Retina (tissue), 1 donor: ENCODE measurements at regions not wholly inside any gene's neighbourhood (a gene's known extent, or its start where the extent isn't known, plus 50 kb on each side); places are given as distances from the start of the nearest gene placed in this dataset.

Experiments
- DNase-seq: peaks from one replicate; pipeline ENCODE4 v3.0.0-alpha.2; 2016

DNA sequence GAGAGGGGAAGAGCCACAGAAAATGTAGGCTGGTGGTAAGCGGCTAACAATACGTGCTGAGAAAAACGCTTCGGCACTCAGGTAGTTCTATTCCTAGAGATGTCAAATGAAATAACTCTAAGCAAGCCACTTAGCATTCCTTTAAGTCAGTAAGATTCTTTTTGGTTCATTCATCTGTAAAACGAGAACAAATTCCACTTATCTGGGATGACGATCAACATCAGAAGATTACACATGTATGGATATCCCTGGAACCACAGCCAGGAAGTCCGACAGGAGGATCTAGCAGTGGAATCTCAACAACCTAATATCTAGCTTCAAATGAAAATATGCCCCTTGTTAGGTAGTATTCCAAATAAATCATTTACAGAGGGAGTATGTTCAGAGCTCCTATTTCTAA is 74.6 kb upstream of the CDKN3 start:
- no peak for DNase-seq

DNA sequence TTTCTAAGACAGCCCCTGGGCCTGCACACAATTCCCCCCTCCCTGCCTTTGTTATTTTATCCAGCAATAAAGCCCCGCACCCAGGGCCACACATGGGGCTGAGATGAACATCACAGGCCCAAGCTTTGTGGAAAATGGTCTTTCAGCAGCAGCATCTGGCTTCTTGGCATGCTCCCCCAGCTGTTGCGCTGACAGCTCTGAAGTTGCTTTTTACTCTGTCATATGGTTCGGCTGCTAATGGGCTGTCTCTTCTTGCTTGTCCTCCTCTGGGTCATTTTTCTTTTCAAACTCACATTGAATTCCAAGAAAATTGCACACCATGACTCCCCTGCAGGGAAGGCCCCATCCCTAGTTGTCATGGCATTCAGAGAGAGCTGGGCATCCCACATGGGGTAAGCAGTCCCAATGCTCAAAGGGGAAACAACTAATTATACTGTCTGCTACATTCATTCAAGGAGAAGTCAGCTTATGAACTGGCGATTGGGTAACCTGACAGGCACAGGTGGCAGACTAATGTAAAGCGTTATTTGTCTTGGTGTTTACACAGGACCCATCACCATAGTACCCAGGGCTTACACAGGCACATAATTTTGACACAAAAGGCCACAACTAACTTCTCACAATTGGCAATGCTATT is 74.0 kb upstream of the CDKN3 start:
- peak; percentile 23 for DNase-seq

DNA sequence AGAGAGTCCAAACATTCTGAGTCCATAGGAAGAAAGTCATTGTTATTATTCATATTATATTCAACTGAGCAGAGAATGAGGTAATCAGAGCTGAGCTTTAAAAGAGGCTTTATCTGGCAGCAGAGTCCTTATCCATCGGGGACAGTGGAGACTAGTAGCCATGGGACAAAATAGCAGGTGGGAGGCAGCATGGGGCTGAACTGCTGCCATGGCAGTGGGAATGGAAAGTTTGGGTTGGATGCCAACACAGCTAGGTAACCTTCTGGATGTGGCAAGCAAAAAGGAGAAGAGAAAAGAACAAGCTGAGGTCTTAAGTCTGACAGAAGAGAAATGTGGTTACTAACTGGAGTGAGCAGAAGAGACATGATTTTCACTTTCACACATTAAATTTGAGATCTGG is 71.0 kb upstream of the CDKN3 start:
- no peak for DNase-seq

GRCh38 chr14:54329082-54329695 is 67.6 kb upstream of the CDKN3 start:
- peak; percentile 66 for DNase-seq

DNA sequence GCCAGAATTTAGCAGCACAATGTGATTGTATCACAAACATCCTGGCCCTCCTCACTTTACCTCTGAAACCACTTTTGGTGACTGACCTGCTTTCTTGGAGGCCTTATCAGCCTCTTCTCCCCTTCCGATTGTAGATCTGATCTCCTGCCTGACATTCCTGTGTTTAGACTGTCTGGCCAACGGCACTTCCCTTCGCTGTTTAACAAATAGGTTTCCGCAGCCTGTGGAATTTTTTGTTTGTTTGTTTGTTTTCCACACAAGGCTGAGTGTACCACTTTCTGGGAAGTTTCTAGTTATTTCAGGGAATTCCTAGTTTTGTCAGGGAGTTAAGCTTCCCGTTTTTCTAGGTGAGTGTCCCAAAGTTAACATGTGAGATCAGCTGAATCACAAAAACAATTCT is 65.9 kb upstream of the CDKN3 start:
- no peak for DNase-seq

- no peak for DNase-seq
Observed at GRCh38 chr14:54331516-54331915, 65.3 kb upstream of the CDKN3 start.

DNA sequence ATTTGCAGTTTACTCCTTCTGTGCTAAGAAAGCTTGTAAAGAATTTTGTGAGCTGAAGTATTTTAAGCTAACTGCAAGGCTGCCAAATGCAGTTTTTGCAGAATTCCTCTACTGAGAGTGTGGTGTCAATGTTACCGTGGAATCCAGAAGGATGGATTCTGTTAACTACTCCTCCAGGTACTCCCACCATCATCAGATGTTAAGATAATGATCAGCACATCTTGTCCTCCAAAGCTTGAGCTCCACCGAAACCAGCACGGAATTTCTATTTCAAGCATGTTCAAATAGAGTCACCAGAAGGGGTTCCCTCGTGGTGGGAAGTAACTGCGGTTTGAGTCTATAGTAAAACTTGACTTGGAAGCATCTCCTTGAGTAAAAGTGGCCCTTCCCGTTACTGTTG is 64.3 kb upstream of the CDKN3 start:
- no peak for DNase-seq

GRCh38 chr14:54333511-54333910 is 63.3 kb upstream of the CDKN3 start:
- no peak for DNase-seq

DNA sequence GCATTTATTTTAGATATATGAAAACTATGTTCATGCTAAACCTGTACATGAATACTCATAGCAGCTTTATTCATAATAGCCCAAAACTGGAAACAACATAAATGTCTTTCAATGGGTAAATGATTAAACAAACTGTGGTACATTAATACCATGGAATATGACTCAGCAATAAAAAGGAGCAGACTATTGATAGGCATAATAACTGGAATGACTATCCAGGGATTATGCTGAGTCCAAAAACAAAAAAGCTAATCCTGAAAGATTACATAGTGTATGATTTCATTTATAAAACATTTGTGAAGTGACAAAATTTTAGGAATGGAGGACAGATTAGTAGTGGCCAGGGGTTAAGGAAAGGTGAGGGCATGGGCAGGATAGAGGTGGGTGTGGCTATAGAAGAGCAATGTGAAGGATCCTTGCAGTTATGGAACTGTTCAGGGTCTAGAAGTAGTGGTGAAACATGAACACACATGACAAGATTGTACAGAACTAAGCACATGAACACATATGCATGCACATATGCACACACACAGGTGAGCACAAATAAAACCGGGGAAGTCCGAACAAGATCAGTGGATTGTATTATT is 61.1 kb upstream of the CDKN3 start:
- no peak for DNase-seq

GRCh38 chr14:54337314-54337713 is 59.5 kb upstream of the CDKN3 start:
- no peak for DNase-seq

- DNase-seq: no peak
Observed at GRCh38 chr14:54338696-54339317, 58.0 kb upstream of the CDKN3 start.

DNA sequence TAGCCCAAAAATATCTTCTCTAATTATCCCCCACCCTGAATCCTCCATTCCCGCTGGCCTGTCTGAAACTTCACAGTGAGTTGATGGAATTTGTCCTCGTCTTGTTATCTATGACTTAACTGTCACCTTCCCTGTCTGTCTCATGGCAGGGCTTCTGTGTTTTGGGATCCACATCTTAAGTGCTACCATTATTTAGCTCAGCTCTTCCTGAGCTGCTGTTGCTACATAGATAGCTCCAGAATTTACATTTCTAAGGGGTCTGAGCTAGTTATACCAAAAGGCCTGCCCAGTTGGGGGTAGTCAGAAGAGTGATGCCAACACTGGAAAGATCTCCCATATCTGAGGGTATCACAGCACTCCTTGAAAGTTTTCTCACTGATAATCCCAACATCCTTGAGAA is 57.0 kb upstream of the CDKN3 start:
- DNase-seq: no peak

DNA sequence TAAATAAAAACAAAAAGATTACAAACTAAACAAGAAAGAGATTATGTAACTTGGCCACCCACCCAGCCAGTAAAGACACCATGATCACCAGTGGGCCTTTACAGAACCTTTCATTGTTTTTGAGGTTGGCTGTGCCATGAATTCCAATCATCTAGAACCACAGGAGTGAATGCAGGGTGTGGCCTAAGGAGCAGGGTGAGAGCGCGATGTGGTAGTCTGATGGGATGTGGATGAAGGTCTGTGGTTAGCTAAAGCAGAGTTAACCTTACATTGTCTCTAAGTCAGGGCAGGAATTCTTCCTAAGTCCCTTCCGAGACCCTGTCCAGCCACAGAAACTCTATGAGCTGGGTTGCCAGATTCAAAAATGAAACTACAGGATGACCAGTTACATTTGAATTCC is 54.0 kb upstream of the CDKN3 start:
- DNase-seq: no peak

- peak; percentile 72 for DNase-seq
Observed at GRCh38 chr14:54343272-54344121, 53.3 kb upstream of the CDKN3 start.

DNA sequence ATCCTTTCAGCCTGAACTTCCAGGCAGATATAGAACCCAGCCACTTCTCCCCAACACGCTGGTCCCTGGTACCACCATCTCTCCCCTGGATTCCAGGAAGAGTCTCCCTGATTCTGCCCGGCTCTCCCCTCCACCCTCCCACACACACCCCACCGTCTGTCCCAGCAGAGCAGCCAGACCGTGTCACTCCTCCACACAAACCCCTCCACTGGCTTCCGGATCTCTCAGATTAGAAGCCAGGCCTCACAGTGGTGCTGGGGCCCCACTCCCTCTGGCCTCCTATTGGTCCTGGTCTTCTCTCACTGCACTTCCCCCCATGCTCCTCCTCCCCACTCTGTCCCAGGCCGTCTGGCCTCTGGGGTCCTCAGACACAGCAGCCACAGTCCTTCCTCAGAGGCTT is 52.4 kb upstream of the CDKN3 start:
- no peak for DNase-seq

GRCh38 chr14:54346257-54346656 is 50.5 kb upstream of the CDKN3 start:
- DNase-seq: no peak
